ENCODE measurements at regions not wholly inside any gene's neighbourhood (a gene's known extent, or its start where the extent isn't known, plus 50 kb on each side); places are given as distances from the start of the nearest gene placed in this dataset.

DNA sequence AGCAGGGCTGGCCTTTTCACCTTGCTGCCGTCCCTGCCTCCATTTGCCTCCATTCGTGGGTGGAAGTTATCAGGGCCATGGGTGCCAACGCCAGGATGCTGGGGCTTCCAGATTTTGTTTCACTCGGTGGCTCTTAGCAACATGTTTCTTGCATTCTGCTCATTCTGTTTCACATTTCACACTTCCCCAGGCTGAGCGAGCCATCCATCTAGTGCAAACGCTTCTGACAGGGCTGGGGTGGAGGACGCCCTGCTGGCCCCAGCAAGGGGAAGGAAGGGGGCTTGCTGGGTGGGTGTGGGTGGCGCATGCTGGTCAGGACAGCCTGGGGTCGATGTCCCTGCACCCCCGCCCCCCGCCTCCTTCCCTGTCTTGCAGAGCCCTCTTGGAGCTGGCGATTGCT is 165.2 kb downstream of the URI1 start:
- no peak for TF ChIP-seq GATA2 (IDR thresholded peaks at IDR 0.05; ENCODE audit: low read depth, low read length)
- TF ChIP-seq GATA3 (IDR thresholded peaks at IDR 0.05; ENCODE audit: low read depth, low read length): no peak

Measured in SH-SY5Y (cell line).